Mammary epithelial cell (primary cell): ENCODE measurements at regions not wholly inside any gene's neighbourhood (a gene's known extent, or its start where the extent isn't known, plus 50 kb on each side); places are given as distances from the start of the nearest gene placed in this dataset.

Source experiments
- EZH2 ChIP-seq: IDR thresholded peaks from 2 replicates; pipeline ENCODE4 v1.6.1; 2012; ENCODE audit warnings: low read length, inconsistent platforms, borderline replicate concordance
- TF ChIP-seq, protein P1 (sequence below), 2 donors: IDR thresholded peaks in 1 of 2; conservative IDR thresholded peaks in 1 of 2; 2 replicates each; pipeline ENCODE4 v1.5.1; 2011 to 2012; ENCODE audit warnings: inconsistent platforms in 2 of 2, low read length in 2 of 2, mild to moderate bottlenecking in 2 of 2, control low read depth in 1 of 2, low read depth in 1 of 2; ENCODE audit not compliant: insufficient read depth in 1 of 2; ENCODE audit errors: extremely low read depth in 1 of 2

DNA sequence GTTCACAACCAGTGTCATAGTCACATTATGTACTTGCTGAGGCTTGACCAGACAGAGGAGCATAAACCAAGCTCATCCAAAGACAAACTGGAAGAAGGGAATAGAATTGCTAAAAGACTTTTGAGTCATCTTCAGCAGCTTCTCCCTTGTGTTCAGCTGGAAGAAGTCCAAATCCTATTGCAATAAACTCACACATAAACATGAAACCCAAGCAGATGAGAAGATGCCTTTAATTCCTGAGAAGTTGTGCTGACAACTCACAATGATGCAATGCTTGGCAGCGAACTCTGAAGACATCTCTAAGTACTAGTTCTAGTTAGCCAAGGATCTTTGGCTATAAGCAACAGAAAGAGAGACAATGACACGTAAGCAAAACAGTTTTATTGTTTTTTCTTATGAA, 642.1 kb downstream of the KCTD16 start:
- TF ChIP-seq, protein P1, sequence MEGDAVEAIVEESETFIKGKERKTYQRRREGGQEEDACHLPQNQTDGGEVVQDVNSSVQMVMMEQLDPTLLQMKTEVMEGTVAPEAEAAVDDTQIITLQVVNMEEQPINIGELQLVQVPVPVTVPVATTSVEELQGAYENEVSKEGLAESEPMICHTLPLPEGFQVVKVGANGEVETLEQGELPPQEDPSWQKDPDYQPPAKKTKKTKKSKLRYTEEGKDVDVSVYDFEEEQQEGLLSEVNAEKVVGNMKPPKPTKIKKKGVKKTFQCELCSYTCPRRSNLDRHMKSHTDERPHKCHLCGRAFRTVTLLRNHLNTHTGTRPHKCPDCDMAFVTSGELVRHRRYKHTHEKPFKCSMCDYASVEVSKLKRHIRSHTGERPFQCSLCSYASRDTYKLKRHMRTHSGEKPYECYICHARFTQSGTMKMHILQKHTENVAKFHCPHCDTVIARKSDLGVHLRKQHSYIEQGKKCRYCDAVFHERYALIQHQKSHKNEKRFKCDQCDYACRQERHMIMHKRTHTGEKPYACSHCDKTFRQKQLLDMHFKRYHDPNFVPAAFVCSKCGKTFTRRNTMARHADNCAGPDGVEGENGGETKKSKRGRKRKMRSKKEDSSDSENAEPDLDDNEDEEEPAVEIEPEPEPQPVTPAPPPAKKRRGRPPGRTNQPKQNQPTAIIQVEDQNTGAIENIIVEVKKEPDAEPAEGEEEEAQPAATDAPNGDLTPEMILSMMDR (conservative IDR thresholded peaks at IDR 0.05 in 1 of 2, IDR thresholded peaks at IDR 0.05 in 1 of 2; ENCODE audit: extremely low read depth in 1 of 2, insufficient read depth in 1 of 2, low read depth in 1 of 2, low read length in 2 of 2): no peak
- no peak for TF ChIP-seq EZH2
